Omental fat pad (tissue), 3 donors: ENCODE measurements at regions not wholly inside any gene's neighbourhood (a gene's known extent, or its start where the extent isn't known, plus 50 kb on each side); places are given as distances from the start of the nearest gene placed in this dataset.
"Not testable (repeated sequence)": the region's sequence is repeated elsewhere in the genome, so short reads cannot be mapped to it uniquely, and the experiment has no call there.

Experiments used
- ATAC-seq: fragments of 150-250 bp; one replicate; pipeline ENCODE4 v1.9.1; 2016; ENCODE audit warnings: mild to moderate bottlenecking, moderate library complexity; ENCODE audit not compliant: low FRiP score
- DNase-seq: peaks from one replicate; pipeline ENCODE4 v3.0.0-alpha.2; 2019; ENCODE audit warnings: low spot score
- TF ChIP-seq, protein P1 (sequence below), 3 donors: fragments of 450-650 bp; IDR thresholded peaks; one replicate each; pipeline ENCODE4 v1.5.1; 2016 to 2017; ENCODE audit warnings: antibody characterized with exemption in 3 of 3, mild to moderate bottlenecking in 3 of 3, moderate library complexity in 2 of 3

DNA sequence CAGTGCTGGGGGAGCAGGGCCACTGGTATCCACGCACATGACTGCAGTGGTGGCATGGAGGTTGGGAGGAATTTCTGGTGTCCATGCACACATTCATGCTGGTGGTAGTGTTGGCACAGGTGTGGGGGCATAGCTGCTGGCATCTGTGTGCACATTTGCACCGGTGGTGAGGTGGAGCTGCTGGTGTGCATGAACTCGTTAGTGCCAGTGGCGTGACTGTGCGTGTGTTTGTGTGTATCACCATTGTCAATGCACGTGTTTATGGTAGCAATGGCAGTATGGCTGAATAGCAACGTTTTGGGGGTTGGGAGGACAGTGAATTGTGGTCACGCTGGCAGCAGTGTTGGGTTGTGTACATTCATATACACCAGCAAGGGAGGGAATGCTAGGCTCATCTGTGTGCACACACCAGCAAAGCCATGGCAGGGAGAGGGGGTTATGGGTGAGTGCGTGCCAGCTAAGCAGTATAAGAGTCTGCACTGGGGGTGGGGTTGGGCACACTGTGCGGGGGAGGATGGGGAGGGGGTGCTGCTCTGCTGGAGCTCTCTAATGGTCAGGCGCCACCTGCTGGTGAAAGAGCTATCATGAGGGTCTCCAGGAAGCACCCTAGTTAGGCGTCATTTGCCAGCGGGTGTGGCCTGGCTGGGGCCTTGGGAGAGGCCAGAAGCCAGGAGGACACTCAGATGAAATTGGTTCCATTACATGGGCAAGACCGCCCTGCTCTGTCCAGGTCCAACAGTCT lies 626.1 kb upstream of the ID4 start:
- no peak for DNase-seq

DNA sequence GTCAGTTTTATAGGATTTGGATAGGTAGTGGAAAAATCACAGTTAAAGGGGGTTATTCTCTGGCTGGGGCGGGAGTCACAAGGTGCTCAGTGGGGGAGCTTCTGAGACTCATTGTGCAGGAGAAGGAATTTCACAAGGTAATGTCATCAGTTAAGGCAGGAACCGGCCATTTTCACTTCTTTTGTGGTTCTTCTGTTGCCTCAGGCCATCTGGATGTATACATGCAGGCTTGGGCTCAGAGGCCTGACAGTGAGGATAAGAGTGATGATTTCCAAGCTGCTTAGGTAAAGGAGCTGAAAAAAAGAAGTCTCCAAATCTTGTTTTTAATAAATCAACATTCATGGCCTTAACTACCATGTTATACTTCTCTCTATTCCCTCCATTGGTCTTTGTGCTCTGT lies 622.9 kb upstream of the ID4 start:
- TF ChIP-seq, protein P1, sequence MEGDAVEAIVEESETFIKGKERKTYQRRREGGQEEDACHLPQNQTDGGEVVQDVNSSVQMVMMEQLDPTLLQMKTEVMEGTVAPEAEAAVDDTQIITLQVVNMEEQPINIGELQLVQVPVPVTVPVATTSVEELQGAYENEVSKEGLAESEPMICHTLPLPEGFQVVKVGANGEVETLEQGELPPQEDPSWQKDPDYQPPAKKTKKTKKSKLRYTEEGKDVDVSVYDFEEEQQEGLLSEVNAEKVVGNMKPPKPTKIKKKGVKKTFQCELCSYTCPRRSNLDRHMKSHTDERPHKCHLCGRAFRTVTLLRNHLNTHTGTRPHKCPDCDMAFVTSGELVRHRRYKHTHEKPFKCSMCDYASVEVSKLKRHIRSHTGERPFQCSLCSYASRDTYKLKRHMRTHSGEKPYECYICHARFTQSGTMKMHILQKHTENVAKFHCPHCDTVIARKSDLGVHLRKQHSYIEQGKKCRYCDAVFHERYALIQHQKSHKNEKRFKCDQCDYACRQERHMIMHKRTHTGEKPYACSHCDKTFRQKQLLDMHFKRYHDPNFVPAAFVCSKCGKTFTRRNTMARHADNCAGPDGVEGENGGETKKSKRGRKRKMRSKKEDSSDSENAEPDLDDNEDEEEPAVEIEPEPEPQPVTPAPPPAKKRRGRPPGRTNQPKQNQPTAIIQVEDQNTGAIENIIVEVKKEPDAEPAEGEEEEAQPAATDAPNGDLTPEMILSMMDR (IDR thresholded peaks at IDR 0.05): no peak
- ATAC-seq: no peak
- DNase-seq: no peak

More for the DNA sequence above, 626.1 kb upstream of the ID4 start:
- TF ChIP-seq, protein P1 (IDR thresholded peaks at IDR 0.05): no peak
- ATAC-seq: no peak

GRCh38 chr6:19219931-19220330 lies 617.2 kb upstream of the ID4 start:
- ATAC-seq: no peak
- DNase-seq: no peak
- TF ChIP-seq, protein P1 (IDR thresholded peaks at IDR 0.05): no peak

GRCh38 chr6:19231878-19232561 lies 605.1 kb upstream of the ID4 start:
- TF ChIP-seq, protein P1 (IDR thresholded peaks at IDR 0.05): no peak
- ATAC-seq (no peak), DNase-seq (no peak)

GRCh38 chr6:19245656-19246055 lies 591.5 kb upstream of the ID4 start:
- no peak for ATAC-seq

GRCh38 chr6:19247181-19247580 lies 590.0 kb upstream of the ID4 start:
- not testable (repeated sequence) for ATAC-seq, DNase-seq

More at GRCh38 chr6:19245656-19246055, 591.5 kb upstream of the ID4 start:
- no peak for DNase-seq
- TF ChIP-seq, protein P1 (IDR thresholded peaks at IDR 0.05): no peak

GRCh38 chr6:19256123-19256522 lies 581.0 kb upstream of the ID4 start:
- not testable (repeated sequence) for DNase-seq

GRCh38 chr6:19261642-19262041 lies 575.5 kb upstream of the ID4 start:
- TF ChIP-seq, protein P1 (IDR thresholded peaks at IDR 0.05): no peak
- ATAC-seq: no peak
- no peak for DNase-seq

More at GRCh38 chr6:19256123-19256522, 581.0 kb upstream of the ID4 start:
- ATAC-seq: not testable (repeated sequence)
